Heart right ventricle (tissue), 16 donors: ENCODE measurements at regions not wholly inside any gene's neighbourhood (a gene's known extent, or its start where the extent isn't known, plus 50 kb on each side); places are given as distances from the start of the nearest gene placed in this dataset.
"Not testable (repeated sequence)": the region's sequence is repeated elsewhere in the genome, so short reads cannot be mapped to it uniquely, and the experiment has no call there.

Experiments
- ATAC-seq, 8 donors: fragments of 200-7000 bp; cut with Tn5 transposase; one replicate each; pipeline ENCODE4 v1.9.1; 2020; ENCODE audit warnings: mild to moderate bottlenecking in 8 of 8, moderate library complexity in 8 of 8, moderate number of reproducible peaks in 1 of 8
- DNase-seq, 2 donors: peaks; one replicate each; pipeline ENCODE4 v3.0.0-alpha.2; 2020
- H3K27ac ChIP-seq, 10 donors: fragments of 200-600 bp; sonication (generic) in 2 of 10; one replicate each; pipeline versions ENCODE4 v1.5.0 to v1.8.0; 2020 to 2022; ENCODE audit warnings: mild to moderate bottlenecking in 3 of 10
- H3K27me3 ChIP-seq, 7 donors: fragments of 200-600 bp; one replicate each; pipeline ENCODE4 v1.8.0; 2021 to 2022; ENCODE audit warnings: mild to moderate bottlenecking in 2 of 7
- H3K36me3 ChIP-seq, 9 donors: fragments of 200-600 bp; sonication (generic) in 1 of 9; one replicate each; pipeline versions ENCODE4 v1.5.0 to v1.8.0; 2020 to 2022; ENCODE audit warnings: mild to moderate bottlenecking in 2 of 9
- H3K4me1 ChIP-seq, 9 donors: fragments of 200-600 bp; sonication (generic) in 1 of 9; one replicate each; pipeline versions ENCODE4 v1.5.0 to v1.8.0; 2020 to 2022; ENCODE audit warnings: mild to moderate bottlenecking in 4 of 9
- H3K4me3 ChIP-seq, 10 donors: fragments of 200-600 bp; sonication (generic) in 2 of 10; one replicate each; pipeline versions ENCODE4 v1.5.0 to v1.8.0; 2020 to 2022; ENCODE audit warnings: mild to moderate bottlenecking in 7 of 10, moderate library complexity in 2 of 10
- H3K9me3 ChIP-seq, 11 donors: fragments of 200-600 bp in 10 of 11; sonication (generic) in 2 of 11; one replicate each; pipeline versions ENCODE4 v1.5.0 to v1.8.0; 2013 to 2022; ENCODE audit warnings: mild to moderate bottlenecking in 2 of 11, control low read depth in 1 of 11, moderate library complexity in 1 of 11
- WGBS, 2 donors: extraction: QIAGEN DNeasy Blood & Tissue Kit; methylation state at CpG; one replicate each; pipeline ENCODE4 v1.1.7; 2013; ENCODE audit warnings: inconsistent platforms in 1 of 2; 5-methylcytosine and 5-hydroxymethylcytosine counted together
- intact Hi-C, 10 donors: fragments of 100-400 bp; cut with DNase I; formaldehyde crosslinking; loops; one replicate each; pipeline versions ENCODE4 v1.11.1 to v1.14.2; 2022
- TF ChIP-seq, protein P1 (sequence below), 9 donors: fragments of 200-600 bp; sonication (generic) in 2 of 9; IDR thresholded peaks; one replicate each; pipeline versions ENCODE4 v1.5.0 to v1.8.0; 2021 to 2022; ENCODE audit warnings: antibody characterized with exemption in 9 of 9, mild to moderate bottlenecking in 5 of 9, moderate library complexity in 1 of 9
- donor health status: Arrhythmogenic right ventricular cardiomyopathy.
- donor health status: ischemic (EF 13 %, LVEDD 7.1; RV severe dilation, severe dysfunction).
- donor health status: healthy with polysubstance abuse.
- donor health status: DM: no; HTN: yes; CAD: no.
- donor health status: DM: no; HTN: no; CAD: no.
- donor health status: ischemic (EF 25% LVEDD 6.9; RV normal size, moderate dysfunction).
- donor health status: ischemic (EF 25% LVEDD 5.7; RV mildly dilated, moderate dysfunction).
- donor health status: healthy.
- donor health status: DM: yes; HTN: yes; CAD: no.
- donor health status: Ischemic cardiomyopathy.
- donor health status: ischemic (EF 35%, LVEDD 5.7; RV mildly dilated, moderate dysfunction).
- donor health status: nonischemic (EF 11% LVEDD 7.7; RV severe dilation, severe dysfunction).
- donor health status: DM: yes; HTN: yes; CAD: no.
- donor health status: PGD.
- donor health status: ischemic (EF 29% LVEDD 5.4; RV normal size, mild dysfunction).
- donor health status: nonischemic (EF 23%, LVEDD 6.1; RV moderate dilation, normal function).

DNA sequence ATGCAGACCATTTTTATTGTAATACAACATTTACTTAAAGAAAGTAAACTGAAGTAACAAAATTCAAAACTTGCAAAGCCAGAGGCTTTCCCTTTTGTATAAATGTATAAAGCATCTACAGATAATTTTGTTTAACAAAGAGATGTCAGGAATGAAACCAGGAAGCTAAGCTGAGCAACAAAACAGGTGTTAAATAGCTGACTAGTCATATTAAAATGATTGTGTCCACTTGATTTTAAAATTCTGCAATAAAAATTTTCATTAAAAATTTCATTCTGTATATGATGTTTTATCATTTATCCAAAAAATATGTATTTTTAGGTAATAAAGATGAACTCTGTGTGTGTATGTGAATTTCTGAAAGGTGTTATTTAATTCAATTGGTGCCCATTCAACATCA, 72.0 kb upstream of the TRAM1L1 start:
- Histone ChIP-seq H3K27ac (no peak overlapping the region), H3K27me3 (no peaks in the 10 kb centered on the region), H3K4me3 (no peak overlapping the region), H3K9me3 (peaks cover 0 to 6% (median 0%) of the 10 kb centered on the region in 11 donors), H3K4me1 (no peaks in the 10 kb centered on the region), H3K36me3 (no peaks in the 10 kb centered on the region)
- DNase-seq: no peak
- ATAC-seq: no peak
- intact Hi-C loops: no loop called here
- TF ChIP-seq, protein P1, sequence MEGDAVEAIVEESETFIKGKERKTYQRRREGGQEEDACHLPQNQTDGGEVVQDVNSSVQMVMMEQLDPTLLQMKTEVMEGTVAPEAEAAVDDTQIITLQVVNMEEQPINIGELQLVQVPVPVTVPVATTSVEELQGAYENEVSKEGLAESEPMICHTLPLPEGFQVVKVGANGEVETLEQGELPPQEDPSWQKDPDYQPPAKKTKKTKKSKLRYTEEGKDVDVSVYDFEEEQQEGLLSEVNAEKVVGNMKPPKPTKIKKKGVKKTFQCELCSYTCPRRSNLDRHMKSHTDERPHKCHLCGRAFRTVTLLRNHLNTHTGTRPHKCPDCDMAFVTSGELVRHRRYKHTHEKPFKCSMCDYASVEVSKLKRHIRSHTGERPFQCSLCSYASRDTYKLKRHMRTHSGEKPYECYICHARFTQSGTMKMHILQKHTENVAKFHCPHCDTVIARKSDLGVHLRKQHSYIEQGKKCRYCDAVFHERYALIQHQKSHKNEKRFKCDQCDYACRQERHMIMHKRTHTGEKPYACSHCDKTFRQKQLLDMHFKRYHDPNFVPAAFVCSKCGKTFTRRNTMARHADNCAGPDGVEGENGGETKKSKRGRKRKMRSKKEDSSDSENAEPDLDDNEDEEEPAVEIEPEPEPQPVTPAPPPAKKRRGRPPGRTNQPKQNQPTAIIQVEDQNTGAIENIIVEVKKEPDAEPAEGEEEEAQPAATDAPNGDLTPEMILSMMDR (IDR thresholded peaks at IDR 0.05): no peak

DNA sequence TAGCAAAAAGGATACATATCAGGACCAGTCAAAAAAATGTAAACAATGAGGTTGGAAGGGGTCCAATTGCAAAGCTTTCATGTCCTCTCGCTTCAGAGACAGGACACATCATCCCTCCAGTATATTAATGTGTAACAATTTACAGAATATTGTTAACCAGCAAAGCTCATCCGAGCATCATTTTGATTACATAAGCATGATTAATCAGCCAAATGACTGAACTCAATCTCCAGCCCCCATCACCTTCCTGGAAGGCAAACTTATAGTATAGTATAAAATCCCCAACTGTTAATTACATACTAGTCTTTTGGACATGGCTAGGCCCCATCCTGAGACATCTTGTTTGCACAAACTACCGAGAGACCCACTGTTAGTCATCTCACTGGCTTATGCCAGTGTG, 77.6 kb upstream of the TRAM1L1 start:
- H3K27ac ChIP-seq: no peak overlapping the region
- 80% methylated on average over 3 of the region's 3 CpGs for WGBS, 2 donors
- H3K4me3 ChIP-seq: no peak overlapping the region
- H3K27me3 ChIP-seq: no peaks in the 10 kb centered on the region
- no peaks in the 10 kb centered on the region for H3K36me3 ChIP-seq
- no peak for DNase-seq
- no peaks in the 10 kb centered on the region for H3K9me3 ChIP-seq
- TF ChIP-seq, protein P1 (IDR thresholded peaks at IDR 0.05): no peak
- no peak for ATAC-seq
- no peaks in the 10 kb centered on the region for H3K4me1 ChIP-seq
- intact Hi-C loops: no loop called here

DNA sequence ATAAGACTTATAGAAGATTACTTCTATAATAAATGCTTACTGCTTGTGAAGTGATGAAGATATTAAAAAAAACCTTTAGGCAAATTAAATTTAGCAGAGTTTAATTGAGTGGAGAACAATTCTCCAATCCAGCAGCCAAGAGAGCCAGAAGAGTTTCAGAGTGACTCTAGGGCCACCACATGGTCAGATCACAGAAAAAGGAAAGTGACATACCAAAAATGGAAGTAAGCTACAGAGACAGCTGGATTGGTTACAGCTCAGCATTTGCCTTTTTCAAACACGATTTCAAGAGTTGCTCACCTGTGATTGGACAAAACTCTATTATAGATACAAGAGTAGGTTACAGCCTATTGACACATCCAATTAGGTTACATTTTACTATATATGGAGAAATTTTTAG, 79.0 kb upstream of the TRAM1L1 start:
- ATAC-seq (no peak), DNase-seq (no peak)
- H3K36me3 ChIP-seq: no peaks in the 10 kb centered on the region
- H3K27me3 ChIP-seq: no peaks in the 10 kb centered on the region
- H3K4me1 ChIP-seq: no peaks in the 10 kb centered on the region
- no peak overlapping the region for H3K27ac ChIP-seq
- intact Hi-C loops: no loop called here
- TF ChIP-seq, protein P1 (IDR thresholded peaks at IDR 0.05): no peak
- 56 to 70% methylated on average over 1 of the region's 1 CpG for WGBS, 2 donors
- H3K4me3 ChIP-seq: no peak overlapping the region
- H3K9me3 ChIP-seq: no peaks in the 10 kb centered on the region

GRCh38 chr4:117175369-117175768, 90.0 kb upstream of the TRAM1L1 start:
- H3K36me3 ChIP-seq, H3K4me1 ChIP-seq, H3K4me3 ChIP-seq, H3K27ac ChIP-seq, DNase-seq, ATAC-seq, intact Hi-C loops, H3K27me3 ChIP-seq: not testable (repeated sequence)
- peaks cover 0 to 24% (median 0%) of the 10 kb centered on the region in 11 donors for H3K9me3 ChIP-seq
- WGBS, 2 donors: 88 to 93% methylated on average over 2 of the region's 2 CpGs

DNA sequence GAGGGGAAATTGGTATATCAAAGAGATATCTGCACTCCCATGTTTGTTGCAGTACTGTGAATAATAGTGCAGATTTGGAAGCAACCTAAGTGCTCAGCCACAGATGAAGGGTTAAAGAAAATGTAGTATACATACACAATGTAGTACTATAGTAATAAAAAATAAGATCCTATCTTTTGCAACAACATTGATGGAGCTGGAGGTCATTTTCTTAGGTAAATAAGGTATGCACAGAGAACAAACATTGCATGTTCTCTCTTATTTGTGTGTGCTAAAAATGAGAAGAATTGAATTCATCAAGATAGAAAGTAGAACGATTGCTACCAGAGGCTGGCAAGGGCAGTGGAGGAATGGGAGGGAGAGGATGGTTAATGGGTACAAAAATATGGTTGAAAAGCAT, 117.9 kb upstream of the TRAM1L1 start:
- Histone ChIP-seq H3K4me3 (no peak overlapping the region), H3K27ac (no peak overlapping the region), H3K27me3 (no peaks in the 10 kb centered on the region), H3K9me3 (peaks cover 0 to 4% (median 0%) of the 10 kb centered on the region in 11 donors), H3K36me3 (no peaks in the 10 kb centered on the region), H3K4me1 (no peaks in the 10 kb centered on the region)
- intact Hi-C loops: no loop called here
- DNase-seq (no peak), ATAC-seq (no peak)
- 87 to 89% methylated on average over 1 of the region's 1 CpG for WGBS, 2 donors
- TF ChIP-seq, protein P1 (IDR thresholded peaks at IDR 0.05): no peak
